ENCODE measurements at regions not wholly inside any gene's neighbourhood (a gene's known extent, or its start where the extent isn't known, plus 50 kb on each side); places are given as distances from the start of the nearest gene placed in this dataset.
A peak's percentile ranks its signal among the peaks of the same experiment; 100 is the strongest.

GRCh38 chr1:213925531-213926182 is 62.1 kb upstream of the PROX1 start:
- TF ChIP-seq SUZ12 (IDR thresholded peaks at IDR 0.05; ENCODE audit: extremely low read depth, insufficient read depth, insufficient read length) (no peak), ZNF274 (IDR thresholded peaks at IDR 0.05; ENCODE audit: low read depth, low read length) (no peak), YY1 (IDR thresholded peaks at IDR 0.05; ENCODE audit: insufficient read depth, insufficient read length) (no peak)
- Histone ChIP-seq H3K4me3 (ENCODE audit: insufficient read length, low read depth) (no peak overlapping the region), H3K9me3 (ENCODE audit: insufficient read depth, low read length) (no peaks in the 10 kb centered on the region), H3K9ac (ENCODE audit: insufficient read length, low read depth) (no peak overlapping the region), H3K27me3 (ENCODE audit: insufficient read depth, insufficient read length) (no peaks in the 10 kb centered on the region), H3K4me1 (ENCODE audit: insufficient read depth, insufficient read length) (no peaks in the 10 kb centered on the region), H3K36me3 (ENCODE audit: insufficient read depth, insufficient read length, low read length) (no peaks in the 10 kb centered on the region)
- DNase-seq (ENCODE audit: low read depth, low spot score) = no peak

GRCh38 chr1:213927846-213928245 is 59.9 kb upstream of the PROX1 start:
- no peaks in the 10 kb centered on the region for H3K27me3 ChIP-seq (ENCODE audit: insufficient read depth, insufficient read length)

GRCh38 chr1:213929398-213929797 is 58.4 kb upstream of the PROX1 start:
- Histone ChIP-seq H3K9me3 (ENCODE audit: insufficient read depth, low read length) (no peaks in the 10 kb centered on the region), H3K4me3 (ENCODE audit: insufficient read length, low read depth) (no peak overlapping the region), H3K27me3 (ENCODE audit: insufficient read depth, insufficient read length) (no peaks in the 10 kb centered on the region), H3K4me1 (ENCODE audit: insufficient read depth, insufficient read length) (no peaks in the 10 kb centered on the region), H3K36me3 (ENCODE audit: insufficient read depth, insufficient read length, low read length) (no peaks in the 10 kb centered on the region), H3K9ac (ENCODE audit: insufficient read length, low read depth) (no peak overlapping the region)
- no peak for DNase-seq (ENCODE audit: low read depth, low spot score)
- TF ChIP-seq ZNF274 (IDR thresholded peaks at IDR 0.05; ENCODE audit: low read depth, low read length) = no peak

More at GRCh38 chr1:213927846-213928245, 59.9 kb upstream of the PROX1 start:
- Histone ChIP-seq H3K4me3 (ENCODE audit: insufficient read length, low read depth) (no peak overlapping the region), H3K4me1 (ENCODE audit: insufficient read depth, insufficient read length) (no peaks in the 10 kb centered on the region), H3K36me3 (ENCODE audit: insufficient read depth, insufficient read length, low read length) (no peaks in the 10 kb centered on the region), H3K9ac (ENCODE audit: insufficient read length, low read depth) (no peak overlapping the region), H3K9me3 (ENCODE audit: insufficient read depth, low read length) (no peaks in the 10 kb centered on the region)
- DNase-seq (ENCODE audit: low read depth, low spot score) = no peak
- TF ChIP-seq ZNF274 (IDR thresholded peaks at IDR 0.05; ENCODE audit: low read depth, low read length) (no peak), YY1 (IDR thresholded peaks at IDR 0.05; ENCODE audit: insufficient read depth, insufficient read length) (no peak), SUZ12 (IDR thresholded peaks at IDR 0.05; ENCODE audit: extremely low read depth, insufficient read depth, insufficient read length) (no peak)

DNA sequence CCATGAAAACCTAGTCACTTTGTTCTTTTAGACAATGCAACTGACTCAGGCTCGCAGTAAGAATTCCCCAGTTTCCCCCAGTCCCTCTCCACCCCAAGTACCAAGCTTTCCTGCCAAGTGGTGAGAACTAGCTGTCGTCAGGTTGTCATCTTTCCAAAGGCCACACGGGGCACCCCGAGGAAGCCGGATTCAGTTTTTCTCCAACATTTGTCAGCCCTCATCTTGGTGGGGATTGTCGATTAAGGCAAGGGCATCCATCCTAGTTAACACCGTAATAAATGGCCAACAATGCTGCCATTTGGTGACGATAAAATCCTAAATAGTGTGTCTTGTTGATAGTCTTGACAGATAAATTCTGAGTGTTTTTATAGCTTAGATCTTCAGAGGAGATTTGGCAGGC is 55.9 kb upstream of the PROX1 start:
- H3K4me1 ChIP-seq (ENCODE audit: insufficient read depth, insufficient read length) = no peaks in the 10 kb centered on the region
- no peak overlapping the region for H3K4me3 ChIP-seq (ENCODE audit: insufficient read length, low read depth)
- no peaks in the 10 kb centered on the region for H3K27me3 ChIP-seq (ENCODE audit: insufficient read depth, insufficient read length)
- DNase-seq (ENCODE audit: low read depth, low spot score) = peak; percentile 56
- TF ChIP-seq ZNF274 (IDR thresholded peaks at IDR 0.05; ENCODE audit: low read depth, low read length) = no peak
- TF ChIP-seq SUZ12 (IDR thresholded peaks at IDR 0.05; ENCODE audit: extremely low read depth, insufficient read depth, insufficient read length) = no peak
- no peak for TF ChIP-seq YY1 (IDR thresholded peaks at IDR 0.05; ENCODE audit: insufficient read depth, insufficient read length)
- H3K9me3 ChIP-seq (ENCODE audit: insufficient read depth, low read length) = no peaks in the 10 kb centered on the region
- no peaks in the 10 kb centered on the region for H3K36me3 ChIP-seq (ENCODE audit: insufficient read depth, insufficient read length, low read length)
- no peak overlapping the region for H3K9ac ChIP-seq (ENCODE audit: insufficient read length, low read depth)

DNA sequence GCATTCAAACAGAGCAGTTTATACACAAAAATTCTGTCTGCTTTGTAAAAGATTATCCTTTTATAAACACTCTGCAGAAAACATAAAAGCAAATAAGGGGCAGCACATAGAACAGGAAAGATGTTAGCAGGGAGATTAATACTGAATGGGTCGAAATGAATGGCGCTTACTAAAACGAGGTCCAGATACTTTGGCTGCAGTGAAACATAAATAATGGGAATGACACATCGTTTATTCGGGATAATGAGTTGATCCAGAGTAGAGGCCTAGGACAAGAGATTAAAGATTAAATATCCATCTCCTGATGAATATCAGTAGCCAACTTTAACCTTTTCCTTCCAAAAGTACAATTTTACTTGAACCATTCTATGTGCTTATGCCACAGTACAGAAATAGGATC is 54.4 kb upstream of the PROX1 start:
- no peak for DNase-seq (ENCODE audit: low read depth, low spot score)
- H3K9ac ChIP-seq (ENCODE audit: insufficient read length, low read depth) = no peak overlapping the region
- no peaks in the 10 kb centered on the region for H3K9me3 ChIP-seq (ENCODE audit: insufficient read depth, low read length)
- no peaks in the 10 kb centered on the region for H3K27me3 ChIP-seq (ENCODE audit: insufficient read depth, insufficient read length)
- H3K4me3 ChIP-seq (ENCODE audit: insufficient read length, low read depth) = no peak overlapping the region
- no peaks in the 10 kb centered on the region for H3K4me1 ChIP-seq (ENCODE audit: insufficient read depth, insufficient read length)
- TF ChIP-seq YY1 (IDR thresholded peaks at IDR 0.05; ENCODE audit: insufficient read depth, insufficient read length) = no peak
- TF ChIP-seq SUZ12 (IDR thresholded peaks at IDR 0.05; ENCODE audit: extremely low read depth, insufficient read depth, insufficient read length) = no peak
- TF ChIP-seq ZNF274 (IDR thresholded peaks at IDR 0.05; ENCODE audit: low read depth, low read length) = no peak
- H3K36me3 ChIP-seq (ENCODE audit: insufficient read depth, insufficient read length, low read length) = no peaks in the 10 kb centered on the region

DNA sequence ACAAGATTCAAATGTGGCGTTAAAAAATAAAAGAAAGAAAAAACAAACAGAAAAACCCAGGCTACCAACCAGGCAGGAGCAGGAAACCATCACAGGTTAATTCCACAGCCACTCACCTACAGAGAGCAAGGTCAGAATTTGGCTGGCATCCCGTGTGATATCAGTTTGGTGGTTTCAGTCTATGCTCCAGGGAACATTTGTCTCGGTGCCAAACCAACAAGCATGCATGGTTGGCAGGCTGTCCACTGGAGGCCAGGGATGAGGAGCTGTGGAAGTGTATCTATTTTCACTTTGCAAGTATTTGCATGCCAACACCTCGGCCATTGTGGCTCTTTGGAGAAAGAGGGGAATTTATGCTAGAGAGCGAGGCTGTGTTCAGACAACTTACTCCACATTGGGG is 53.1 kb upstream of the PROX1 start:
- no peak overlapping the region for H3K4me3 ChIP-seq (ENCODE audit: insufficient read length, low read depth)
- no peak for TF ChIP-seq YY1 (IDR thresholded peaks at IDR 0.05; ENCODE audit: insufficient read depth, insufficient read length)
- TF ChIP-seq ZNF274 (IDR thresholded peaks at IDR 0.05; ENCODE audit: low read depth, low read length) = no peak
- no peak for TF ChIP-seq SUZ12 (IDR thresholded peaks at IDR 0.05; ENCODE audit: extremely low read depth, insufficient read depth, insufficient read length)
- no peaks in the 10 kb centered on the region for H3K9me3 ChIP-seq (ENCODE audit: insufficient read depth, low read length)
- no peaks in the 10 kb centered on the region for H3K4me1 ChIP-seq (ENCODE audit: insufficient read depth, insufficient read length)
- H3K36me3 ChIP-seq (ENCODE audit: insufficient read depth, insufficient read length, low read length) = no peaks in the 10 kb centered on the region
- no peak for DNase-seq (ENCODE audit: low read depth, low spot score)
- no peak overlapping the region for H3K9ac ChIP-seq (ENCODE audit: insufficient read length, low read depth)
- no peaks in the 10 kb centered on the region for H3K27me3 ChIP-seq (ENCODE audit: insufficient read depth, insufficient read length)

DNA sequence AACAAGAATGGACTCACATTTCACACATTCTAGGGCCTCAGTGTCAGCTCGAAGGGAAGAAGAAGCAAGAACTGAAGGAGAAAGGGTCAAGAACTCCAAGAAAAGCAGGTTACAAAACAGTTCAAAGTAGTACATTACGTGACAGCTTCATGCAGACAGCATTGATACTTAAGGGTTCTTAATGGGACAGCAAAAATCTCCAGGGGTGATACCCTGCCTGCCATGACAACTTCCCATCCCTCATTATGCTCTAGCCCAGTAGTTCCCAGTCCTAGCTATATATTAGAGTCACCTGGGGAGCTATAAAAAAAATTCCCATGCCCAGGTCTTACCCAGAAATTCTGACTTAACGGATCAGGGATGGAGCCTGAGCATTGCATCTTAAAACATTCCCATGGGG is 51.2 kb upstream of the PROX1 start:
- no peaks in the 10 kb centered on the region for H3K9me3 ChIP-seq (ENCODE audit: insufficient read depth, low read length)
- no peaks in the 10 kb centered on the region for H3K4me1 ChIP-seq (ENCODE audit: insufficient read depth, insufficient read length)
- no peaks in the 10 kb centered on the region for H3K27me3 ChIP-seq (ENCODE audit: insufficient read depth, insufficient read length)
- no peak overlapping the region for H3K9ac ChIP-seq (ENCODE audit: insufficient read length, low read depth)
- no peaks in the 10 kb centered on the region for H3K36me3 ChIP-seq (ENCODE audit: insufficient read depth, insufficient read length, low read length)
- no peak for TF ChIP-seq ZNF274 (IDR thresholded peaks at IDR 0.05; ENCODE audit: low read depth, low read length)
- no peak for TF ChIP-seq YY1 (IDR thresholded peaks at IDR 0.05; ENCODE audit: insufficient read depth, insufficient read length)
- TF ChIP-seq SUZ12 (IDR thresholded peaks at IDR 0.05; ENCODE audit: extremely low read depth, insufficient read depth, insufficient read length) = no peak
- DNase-seq (ENCODE audit: low read depth, low spot score) = no peak
- no peak overlapping the region for H3K4me3 ChIP-seq (ENCODE audit: insufficient read length, low read depth)
